ENCODE measurements at regions not wholly inside any gene's neighbourhood (a gene's known extent, or its start where the extent isn't known, plus 50 kb on each side); places are given as distances from the start of the nearest gene placed in this dataset.
A peak's percentile ranks its signal among the peaks of the same experiment; 100 is the strongest.

DNA sequence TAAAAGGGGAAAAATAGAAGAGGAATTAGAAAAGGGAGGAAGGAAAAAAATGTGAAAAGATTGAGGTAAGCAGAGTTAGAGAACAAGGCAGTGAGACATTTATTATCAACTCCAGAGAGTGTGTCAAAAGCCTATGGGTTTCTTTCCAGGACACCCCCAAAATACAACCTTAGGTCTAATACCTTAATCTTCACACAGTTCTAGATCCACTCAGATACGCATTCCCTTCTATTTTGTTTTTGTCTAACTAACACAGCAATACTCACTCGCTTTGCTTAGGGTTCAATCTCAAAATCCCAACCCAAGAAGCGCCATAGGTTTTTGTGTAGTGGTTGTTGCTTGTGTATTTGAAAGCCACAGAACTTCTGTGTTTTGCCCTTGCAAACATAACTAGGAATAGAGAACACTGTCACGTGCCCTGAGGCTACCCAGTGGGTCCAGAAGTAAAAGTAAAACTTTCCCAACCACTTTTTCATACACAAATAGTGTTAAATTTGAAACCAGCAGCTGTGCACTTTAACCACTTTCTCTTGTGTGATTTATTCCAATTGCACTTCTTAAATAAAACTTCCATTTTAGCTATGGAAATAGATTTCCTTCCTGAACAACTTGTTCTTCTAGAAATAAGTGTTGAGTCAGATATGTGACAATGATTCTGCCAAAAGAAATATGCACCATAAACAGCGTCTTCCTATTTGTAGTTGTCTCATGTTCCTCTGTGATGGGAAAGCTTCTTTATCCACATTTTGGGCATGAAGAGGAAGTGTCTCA, 414.7 kb upstream of the GHITM start:
- peak overlapping the region; percentile 30 for H3K4me2 ChIP-seq (ENCODE audit: low read length)
- H3K4me3 ChIP-seq (ENCODE audit: low read length): no peak overlapping the region
- H3K36me3 ChIP-seq (replicated peaks; ENCODE audit: low read depth, low read length): no peaks in the 10 kb centered on the region
- no peaks in the 10 kb centered on the region for H3K27me3 ChIP-seq (ENCODE audit: low read depth, low read length)
- H3K9ac ChIP-seq (ENCODE audit: low read length): no peak overlapping the region
- H2AFZ ChIP-seq (ENCODE audit: low read depth, low read length): 0 out of 2 replicates have a peak overlapping the region, but pooled peaks have one; percentile 19
- no peak overlapping the region for H3K27ac ChIP-seq (ENCODE audit: low read length)
- no peak for TF ChIP-seq EZH2phosphoT487 (IDR thresholded peaks at IDR 0.05; ENCODE audit: low read depth)
- TF ChIP-seq, protein P1, sequence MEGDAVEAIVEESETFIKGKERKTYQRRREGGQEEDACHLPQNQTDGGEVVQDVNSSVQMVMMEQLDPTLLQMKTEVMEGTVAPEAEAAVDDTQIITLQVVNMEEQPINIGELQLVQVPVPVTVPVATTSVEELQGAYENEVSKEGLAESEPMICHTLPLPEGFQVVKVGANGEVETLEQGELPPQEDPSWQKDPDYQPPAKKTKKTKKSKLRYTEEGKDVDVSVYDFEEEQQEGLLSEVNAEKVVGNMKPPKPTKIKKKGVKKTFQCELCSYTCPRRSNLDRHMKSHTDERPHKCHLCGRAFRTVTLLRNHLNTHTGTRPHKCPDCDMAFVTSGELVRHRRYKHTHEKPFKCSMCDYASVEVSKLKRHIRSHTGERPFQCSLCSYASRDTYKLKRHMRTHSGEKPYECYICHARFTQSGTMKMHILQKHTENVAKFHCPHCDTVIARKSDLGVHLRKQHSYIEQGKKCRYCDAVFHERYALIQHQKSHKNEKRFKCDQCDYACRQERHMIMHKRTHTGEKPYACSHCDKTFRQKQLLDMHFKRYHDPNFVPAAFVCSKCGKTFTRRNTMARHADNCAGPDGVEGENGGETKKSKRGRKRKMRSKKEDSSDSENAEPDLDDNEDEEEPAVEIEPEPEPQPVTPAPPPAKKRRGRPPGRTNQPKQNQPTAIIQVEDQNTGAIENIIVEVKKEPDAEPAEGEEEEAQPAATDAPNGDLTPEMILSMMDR (IDR thresholded peaks at IDR 0.05; ENCODE audit: low read depth, low read length): no peak
- no peaks in the 10 kb centered on the region for H4K20me1 ChIP-seq (ENCODE audit: insufficient read depth, low read length)
- H3K79me2 ChIP-seq (ENCODE audit: low read length): no peaks in the 10 kb centered on the region
- H3K9me3 ChIP-seq (ENCODE audit: insufficient read depth, low read length): no peaks in the 10 kb centered on the region
- peaks cover 10% of the 10 kb centered on the region for H3K4me1 ChIP-seq (ENCODE audit: low read length)

DNA sequence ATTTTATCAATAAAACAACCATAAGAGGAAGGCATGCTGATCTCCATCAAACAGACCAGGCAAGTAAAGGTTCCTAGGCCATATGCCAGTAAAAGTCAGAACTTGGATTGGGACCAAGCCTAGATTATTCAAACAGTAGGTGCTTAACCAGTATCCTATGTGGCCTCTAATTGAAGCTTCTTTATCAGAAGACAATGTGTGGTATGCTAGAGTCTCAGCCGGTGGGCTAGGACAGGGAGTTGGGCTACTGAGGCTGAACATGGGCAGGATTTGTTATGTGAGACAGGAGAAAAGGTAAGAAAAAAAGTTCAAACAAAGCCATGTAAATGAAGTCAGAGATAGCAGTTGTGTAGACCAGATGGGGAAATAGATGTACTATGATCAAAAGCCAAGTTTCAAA, 413.7 kb upstream of the GHITM start:
- H3K9me3 ChIP-seq (ENCODE audit: insufficient read depth, low read length): no peaks in the 10 kb centered on the region
- H3K9ac ChIP-seq (ENCODE audit: low read length): no peak overlapping the region
- no peak overlapping the region for H2AFZ ChIP-seq (ENCODE audit: low read depth, low read length)
- H3K27me3 ChIP-seq (ENCODE audit: low read depth, low read length): no peaks in the 10 kb centered on the region
- peaks cover 10% of the 10 kb centered on the region for H3K4me1 ChIP-seq (ENCODE audit: low read length)
- no peak overlapping the region for H3K4me3 ChIP-seq (ENCODE audit: low read length)
- no peak overlapping the region for H3K27ac ChIP-seq (ENCODE audit: low read length)
- no peaks in the 10 kb centered on the region for H3K36me3 ChIP-seq (replicated peaks; ENCODE audit: low read depth, low read length)
- H3K79me2 ChIP-seq (ENCODE audit: low read length): no peaks in the 10 kb centered on the region
- no peaks in the 10 kb centered on the region for H4K20me1 ChIP-seq (ENCODE audit: insufficient read depth, low read length)
- no peak overlapping the region for H3K4me2 ChIP-seq (ENCODE audit: low read length)
- TF ChIP-seq, protein P1 (IDR thresholded peaks at IDR 0.05; ENCODE audit: low read depth, low read length): no peak
- no peak for TF ChIP-seq EZH2phosphoT487 (IDR thresholded peaks at IDR 0.05; ENCODE audit: low read depth)

DNA sequence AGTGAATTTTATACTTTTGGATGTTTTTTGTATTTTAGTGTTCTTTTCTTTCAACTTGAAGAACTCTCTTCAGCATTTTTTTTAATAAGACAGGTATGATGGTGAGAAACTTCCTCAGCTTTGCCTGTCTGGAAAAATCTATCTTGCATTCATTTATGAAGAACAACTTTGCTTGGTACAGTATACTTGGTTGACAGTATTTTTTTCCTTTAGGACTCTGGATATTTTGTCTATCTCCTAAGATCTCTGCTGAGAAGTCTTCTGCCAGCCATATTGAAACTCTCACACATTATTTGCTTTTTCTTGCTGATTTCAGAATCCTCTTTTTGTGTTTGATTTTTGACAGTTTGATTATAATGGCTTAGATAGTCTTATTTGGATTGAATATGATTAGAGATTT, 405.0 kb upstream of the GHITM start:
- Histone ChIP-seq H3K27me3 (ENCODE audit: low read depth, low read length) (no peaks in the 10 kb centered on the region), H3K36me3 (replicated peaks; ENCODE audit: low read depth, low read length) (no peaks in the 10 kb centered on the region), H3K79me2 (ENCODE audit: low read length) (no peaks in the 10 kb centered on the region), H3K4me2 (ENCODE audit: low read length) (no peak overlapping the region), H4K20me1 (ENCODE audit: insufficient read depth, low read length) (no peaks in the 10 kb centered on the region), H2AFZ (ENCODE audit: low read depth, low read length) (no peak overlapping the region), H3K4me1 (ENCODE audit: low read length) (no peaks in the 10 kb centered on the region), H3K4me3 (ENCODE audit: low read length) (no peak overlapping the region), H3K27ac (ENCODE audit: low read length) (no peak overlapping the region), H3K9ac (ENCODE audit: low read length) (no peak overlapping the region), H3K9me3 (ENCODE audit: insufficient read depth, low read length) (no peaks in the 10 kb centered on the region)
- TF ChIP-seq, protein P1 (IDR thresholded peaks at IDR 0.05; ENCODE audit: low read depth, low read length): no peak
- no peak for TF ChIP-seq EZH2phosphoT487 (IDR thresholded peaks at IDR 0.05; ENCODE audit: low read depth)

DNA sequence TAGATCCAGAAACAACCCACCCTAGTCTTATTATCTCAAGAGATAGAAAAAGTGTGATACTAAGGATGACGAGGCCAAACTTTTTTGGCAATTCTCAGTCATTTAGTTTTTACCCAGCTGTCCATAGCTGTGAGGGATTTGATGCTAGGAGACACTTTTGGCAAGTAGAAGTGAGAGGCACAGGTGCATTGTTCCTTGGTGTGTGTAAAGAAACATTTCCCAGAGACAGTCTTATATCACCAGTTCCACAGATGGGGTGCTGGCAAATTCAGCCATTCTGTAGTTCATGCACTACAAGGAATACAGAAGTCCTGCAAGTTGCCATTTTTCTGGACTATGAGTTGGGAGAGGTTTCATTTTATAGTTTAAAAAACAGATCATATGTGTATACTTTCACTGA, 403.3 kb upstream of the GHITM start:
- TF ChIP-seq, protein P1 (IDR thresholded peaks at IDR 0.05; ENCODE audit: low read depth, low read length): no peak
- no peak for TF ChIP-seq EZH2phosphoT487 (IDR thresholded peaks at IDR 0.05; ENCODE audit: low read depth)
- Histone ChIP-seq H2AFZ (ENCODE audit: low read depth, low read length) (no peak overlapping the region), H3K4me2 (ENCODE audit: low read length) (no peak overlapping the region), H3K4me1 (ENCODE audit: low read length) (no peaks in the 10 kb centered on the region), H3K36me3 (replicated peaks; ENCODE audit: low read depth, low read length) (no peaks in the 10 kb centered on the region), H3K27me3 (ENCODE audit: low read depth, low read length) (no peaks in the 10 kb centered on the region), H4K20me1 (ENCODE audit: insufficient read depth, low read length) (no peaks in the 10 kb centered on the region), H3K9me3 (ENCODE audit: insufficient read depth, low read length) (no peaks in the 10 kb centered on the region), H3K9ac (ENCODE audit: low read length) (no peak overlapping the region), H3K4me3 (ENCODE audit: low read length) (no peak overlapping the region), H3K79me2 (ENCODE audit: low read length) (no peaks in the 10 kb centered on the region), H3K27ac (ENCODE audit: low read length) (no peak overlapping the region)
